ENCODE measurements at regions not wholly inside any gene's neighbourhood (a gene's known extent, or its start where the extent isn't known, plus 50 kb on each side); places are given as distances from the start of the nearest gene placed in this dataset.
"Not testable (repeated sequence)": the region's sequence is repeated elsewhere in the genome, so short reads cannot be mapped to it uniquely, and the experiment has no call there.

- no peak for DNase-seq
Observed at GRCh38 chr11:90590286-90590685, 367.4 kb upstream of the CHORDC1 start.

DNA sequence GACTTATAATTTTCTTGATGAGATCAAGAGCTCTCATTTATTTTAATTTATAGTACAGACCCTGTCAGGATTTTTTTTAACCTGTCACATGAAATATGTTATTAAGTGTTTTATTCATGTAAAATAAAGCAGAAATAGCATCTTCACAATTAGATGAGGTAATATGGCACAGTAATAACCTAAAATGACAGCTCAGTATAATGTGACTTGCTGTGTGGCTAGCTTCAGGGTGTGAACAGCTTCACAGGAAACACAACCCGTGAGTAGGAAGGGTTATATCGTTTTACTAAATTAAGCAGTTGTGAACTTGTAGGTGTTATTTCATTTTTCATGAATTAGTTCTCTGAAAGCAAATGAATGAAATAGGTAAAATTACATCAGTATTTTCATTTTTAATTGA is 366.9 kb upstream of the CHORDC1 start:
- DNase-seq: no peak

DNA sequence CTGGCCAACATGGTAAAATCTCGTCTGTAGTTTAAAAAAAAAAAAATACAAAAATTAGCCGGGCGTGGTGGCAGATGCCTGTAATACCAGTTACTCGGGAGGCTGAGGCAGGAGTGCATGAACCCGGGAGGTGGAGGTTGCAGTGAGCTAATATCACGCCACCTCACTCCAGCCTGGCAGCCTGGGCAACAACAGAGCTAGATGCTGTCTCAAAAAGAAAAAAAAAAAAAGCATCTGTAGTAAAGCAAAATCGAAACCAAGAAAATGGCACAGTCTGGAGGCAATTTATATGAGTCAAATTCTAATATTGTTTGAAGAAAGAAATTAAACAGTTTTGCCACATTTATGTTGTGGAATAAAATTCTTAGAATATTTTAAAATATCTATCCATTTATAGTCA is 365.0 kb upstream of the CHORDC1 start:
- no peak for DNase-seq

- DNase-seq: no peak
Observed at GRCh38 chr11:90585491-90585890, 362.6 kb upstream of the CHORDC1 start.

- not testable (repeated sequence) for DNase-seq
Observed at GRCh38 chr11:90582999-90583398, 360.1 kb upstream of the CHORDC1 start.

DNA sequence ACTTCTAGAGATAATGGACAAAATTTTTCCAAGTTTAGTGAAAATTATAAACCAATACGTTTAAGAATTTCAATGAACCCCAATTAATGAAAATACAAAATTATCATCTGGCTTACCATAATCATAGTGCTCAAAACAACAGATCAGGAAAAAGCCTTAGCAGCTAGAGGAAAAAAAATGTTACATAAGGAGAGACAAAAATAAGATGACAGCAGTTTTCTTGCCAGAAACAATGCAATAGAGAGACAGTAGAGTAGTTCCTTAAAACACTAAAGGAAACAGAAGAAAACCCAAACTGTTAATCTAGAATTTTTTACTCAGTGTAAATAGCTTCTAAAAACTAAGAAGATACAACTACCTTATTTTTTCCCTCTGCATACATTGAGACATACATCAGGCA is 341.7 kb upstream of the CHORDC1 start:
- DNase-seq: no peak

DNA sequence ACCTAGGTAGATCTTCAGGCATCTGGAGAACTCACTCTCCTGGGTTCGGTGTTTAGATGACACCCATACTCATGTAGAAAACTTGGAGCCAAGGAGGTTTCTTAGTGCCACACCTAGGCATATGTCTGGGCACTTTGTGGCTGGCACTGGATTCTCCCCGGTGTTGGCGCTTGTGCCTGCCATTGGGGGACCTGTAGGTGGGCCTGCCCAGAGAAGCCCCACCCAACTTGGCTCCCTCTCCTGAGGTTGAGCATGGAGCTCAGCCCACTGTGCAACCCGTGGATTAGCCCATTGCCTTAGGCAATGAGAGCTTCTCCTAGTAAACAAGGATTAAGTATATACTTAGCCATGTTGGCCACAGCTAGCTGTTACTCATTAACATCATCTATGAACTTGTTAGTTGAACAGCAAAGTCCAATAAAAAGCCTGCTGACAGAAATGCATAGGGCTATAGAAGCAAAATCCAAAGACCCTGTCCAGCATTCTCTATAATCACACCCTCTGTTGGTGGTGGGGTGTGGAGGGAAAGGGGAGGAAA is 335.5 kb upstream of the CHORDC1 start:
- no peak for DNase-seq

- DNase-seq: no peak
Observed at GRCh38 chr11:90556606-90557005, 333.8 kb upstream of the CHORDC1 start.

DNA sequence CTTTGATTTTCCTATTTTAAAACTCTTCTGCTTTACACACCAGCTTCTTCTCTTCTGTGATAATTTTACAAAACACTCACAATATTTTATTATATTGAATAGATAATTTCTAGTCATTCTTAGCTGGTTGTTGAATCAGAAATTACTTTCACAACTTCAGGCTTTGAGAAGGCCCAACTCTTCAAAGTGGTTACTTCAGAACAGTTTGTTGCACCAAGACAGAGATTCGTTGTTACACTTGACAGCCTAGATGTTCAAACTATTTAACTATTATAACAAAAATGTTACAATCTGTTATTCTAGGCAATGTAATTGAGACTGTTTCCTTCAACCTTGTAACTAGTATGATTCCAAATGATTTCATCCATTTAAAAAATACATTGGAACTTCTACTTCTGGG is 333.2 kb upstream of the CHORDC1 start:
- no peak for DNase-seq

- no peak for DNase-seq
Observed at GRCh38 chr11:90555477-90555876, 332.6 kb upstream of the CHORDC1 start.

DNA sequence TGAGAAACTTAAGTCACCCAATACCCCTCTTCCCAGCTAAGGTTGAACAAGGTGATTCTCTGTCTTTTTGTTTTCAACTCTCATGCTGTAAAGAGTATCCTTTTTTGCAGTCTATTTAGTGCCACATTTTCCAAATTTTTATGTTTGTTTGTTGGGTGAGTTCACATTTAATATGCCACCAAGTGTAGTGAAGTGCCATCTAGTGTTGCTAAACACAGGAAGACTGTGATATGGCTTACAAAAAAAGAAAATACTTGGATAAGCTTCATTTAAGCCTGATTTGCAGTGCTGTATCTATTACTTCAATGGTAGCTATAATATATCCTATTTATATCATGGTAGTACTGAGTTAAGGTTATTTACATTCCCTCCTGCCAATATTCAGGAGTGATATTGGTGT is 319.2 kb upstream of the CHORDC1 start:
- DNase-seq: no peak

GRCh38 chr11:90536301-90536700 is 313.5 kb upstream of the CHORDC1 start:
- no peak for DNase-seq

DNA sequence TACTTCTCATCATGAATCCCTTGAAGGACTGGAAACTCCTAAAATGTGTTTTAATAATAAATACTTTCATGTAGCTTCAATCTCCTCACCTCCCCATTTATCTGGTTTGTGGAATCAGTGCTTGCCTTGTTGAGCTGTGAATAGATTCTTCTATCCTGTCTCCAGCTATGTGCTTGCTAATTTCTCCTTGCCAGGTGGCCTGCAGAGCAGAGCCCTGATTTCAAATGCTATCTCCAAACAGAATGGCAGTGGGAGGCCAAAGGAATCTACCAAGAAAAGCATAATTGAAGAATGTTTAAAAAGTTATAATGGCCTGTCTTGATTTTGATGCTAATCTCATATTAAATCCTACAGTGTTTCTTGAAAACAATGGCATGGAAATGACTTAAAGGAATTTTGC is 309.3 kb upstream of the CHORDC1 start:
- no peak for DNase-seq

- DNase-seq: no peak
Observed at GRCh38 chr11:90531001-90531400, 308.2 kb upstream of the CHORDC1 start.

GRCh38 chr11:90525962-90526361 is 303.1 kb upstream of the CHORDC1 start:
- no peak for DNase-seq

DNA sequence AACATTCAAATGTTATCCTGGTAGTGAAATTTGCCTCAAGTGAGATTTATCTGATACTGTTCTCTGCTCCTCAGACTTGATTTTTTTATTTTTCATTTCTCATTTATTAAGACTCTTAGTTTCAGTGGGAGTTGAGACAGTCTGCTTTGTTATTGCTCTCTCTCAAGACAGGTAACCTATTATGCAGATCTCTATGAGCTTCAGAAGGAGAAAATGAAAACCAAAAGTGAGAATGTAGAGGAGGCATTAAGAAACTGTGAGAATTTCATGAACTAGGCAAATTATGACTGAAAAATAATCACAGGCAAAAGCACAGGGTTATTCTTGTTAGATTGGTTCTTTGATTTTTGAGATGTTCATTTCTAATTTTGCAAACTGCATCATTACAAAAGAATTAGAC is 290.0 kb upstream of the CHORDC1 start:
- no peak for DNase-seq

- DNase-seq: no peak
Observed at GRCh38 chr11:90510839-90511238, 288.0 kb upstream of the CHORDC1 start.

DNA sequence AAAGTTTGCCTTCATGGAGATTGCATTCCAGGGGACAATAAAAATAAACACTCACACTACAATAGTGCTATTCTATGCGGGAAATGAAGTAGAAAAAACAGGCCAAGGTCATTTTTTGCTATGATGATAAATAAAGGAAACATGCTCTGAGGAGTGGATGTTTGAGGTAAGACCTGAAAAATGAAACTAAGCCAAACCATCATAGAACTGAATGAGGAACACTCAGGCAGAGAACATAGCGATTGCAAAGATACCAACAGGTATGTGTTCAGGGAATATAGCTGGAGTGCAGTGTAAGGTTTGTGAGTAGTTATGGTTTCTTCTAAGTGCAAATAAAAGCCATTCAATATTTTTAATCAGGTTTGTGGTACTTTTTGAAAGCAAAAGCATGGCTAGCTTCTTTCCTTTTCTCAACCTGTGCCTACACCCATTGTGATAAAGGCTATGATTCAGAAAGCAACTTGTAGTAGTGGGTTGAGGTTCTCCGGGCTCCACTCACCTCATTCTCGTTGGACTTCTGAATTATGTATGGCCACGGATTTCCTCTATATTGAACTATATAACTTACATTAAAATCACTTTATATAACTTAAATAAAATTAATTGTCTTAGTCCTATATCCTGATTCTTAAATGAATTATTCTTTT is 278.2 kb upstream of the CHORDC1 start:
- DNase-seq: no peak

- DNase-seq: no peak
Observed at GRCh38 chr11:90496722-90497121, 273.9 kb upstream of the CHORDC1 start.

DNA sequence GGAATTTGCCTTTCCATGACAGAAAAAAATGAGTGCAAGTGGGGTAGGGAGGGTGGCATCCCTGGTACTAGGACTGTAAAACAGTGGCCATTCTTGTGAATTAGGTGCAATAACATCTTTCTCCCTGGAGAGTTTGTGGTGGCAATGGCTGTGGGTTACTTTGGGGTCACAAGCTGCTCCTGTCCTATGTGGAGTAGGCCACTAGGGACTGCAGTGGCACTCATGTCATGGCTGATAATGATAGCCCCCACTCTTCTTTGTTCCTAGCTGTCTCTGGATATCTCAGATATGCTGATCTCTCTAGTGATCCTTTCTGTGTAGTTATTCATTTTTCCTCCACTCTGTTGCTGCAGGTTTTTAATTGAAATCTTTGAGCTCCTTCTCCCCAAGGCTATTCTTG is 270.5 kb upstream of the CHORDC1 start:
- DNase-seq: no peak

DNA sequence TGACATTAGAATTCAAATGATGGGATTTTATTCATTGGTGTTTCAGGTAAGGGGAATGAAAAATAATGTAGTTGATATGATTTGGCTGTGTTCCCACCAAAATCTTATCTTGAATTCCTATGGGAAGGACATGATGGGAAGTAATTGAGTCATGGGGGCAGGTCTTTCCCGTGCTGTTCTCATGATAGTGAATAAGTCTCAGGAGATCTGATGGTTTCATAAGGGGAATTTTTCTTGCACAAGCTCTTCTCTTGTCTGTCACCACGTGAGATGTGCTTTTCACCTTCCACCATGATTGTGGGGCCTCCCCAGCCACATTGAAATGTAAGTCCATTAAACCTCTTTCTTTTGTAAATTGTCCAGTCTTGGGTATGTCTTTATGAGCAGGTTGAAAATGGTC is 268.6 kb upstream of the CHORDC1 start:
- DNase-seq: no peak

GRCh38 chr11:90476442-90477007 is 253.7 kb upstream of the CHORDC1 start:
- no peak for DNase-seq

DNA sequence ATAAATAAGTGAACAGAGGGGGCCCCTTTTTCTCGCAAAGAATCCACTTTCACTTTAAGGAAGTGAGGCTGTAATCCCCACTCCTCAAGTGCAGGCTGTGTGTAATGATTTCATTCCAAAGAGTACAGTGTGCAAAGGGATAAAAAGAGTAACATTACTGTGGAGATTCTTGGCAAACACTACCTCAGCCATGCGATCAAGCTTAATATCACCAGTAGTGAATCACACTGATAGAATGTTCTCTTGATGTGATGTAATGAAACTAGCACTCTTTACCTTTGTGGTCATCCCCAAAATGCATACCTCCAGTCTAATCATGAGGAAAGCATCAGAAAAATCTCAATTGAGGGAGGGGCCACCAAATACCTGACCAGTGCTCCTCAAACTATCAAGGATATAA is 246.1 kb upstream of the CHORDC1 start:
- DNase-seq: no peak

DNA sequence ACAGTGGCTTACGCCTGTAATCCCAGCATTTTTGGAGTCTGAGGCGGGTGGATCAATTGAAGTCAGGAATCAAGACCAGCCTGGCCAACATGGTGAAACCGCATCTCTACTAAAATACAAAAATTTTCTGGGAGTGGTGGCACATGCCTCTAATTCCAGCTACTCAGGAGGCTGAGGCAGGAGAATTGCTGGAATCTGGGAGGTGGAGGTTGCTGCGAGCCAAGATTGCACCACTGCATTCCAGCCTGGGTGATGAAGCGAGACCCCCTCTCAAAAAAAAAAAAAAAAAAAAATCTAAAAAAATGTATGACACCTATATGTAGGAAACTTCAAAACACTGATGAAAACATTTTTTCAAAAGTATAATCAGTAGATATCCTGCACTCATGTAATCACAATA is 242.7 kb upstream of the CHORDC1 start:
- DNase-seq: no peak

DNA sequence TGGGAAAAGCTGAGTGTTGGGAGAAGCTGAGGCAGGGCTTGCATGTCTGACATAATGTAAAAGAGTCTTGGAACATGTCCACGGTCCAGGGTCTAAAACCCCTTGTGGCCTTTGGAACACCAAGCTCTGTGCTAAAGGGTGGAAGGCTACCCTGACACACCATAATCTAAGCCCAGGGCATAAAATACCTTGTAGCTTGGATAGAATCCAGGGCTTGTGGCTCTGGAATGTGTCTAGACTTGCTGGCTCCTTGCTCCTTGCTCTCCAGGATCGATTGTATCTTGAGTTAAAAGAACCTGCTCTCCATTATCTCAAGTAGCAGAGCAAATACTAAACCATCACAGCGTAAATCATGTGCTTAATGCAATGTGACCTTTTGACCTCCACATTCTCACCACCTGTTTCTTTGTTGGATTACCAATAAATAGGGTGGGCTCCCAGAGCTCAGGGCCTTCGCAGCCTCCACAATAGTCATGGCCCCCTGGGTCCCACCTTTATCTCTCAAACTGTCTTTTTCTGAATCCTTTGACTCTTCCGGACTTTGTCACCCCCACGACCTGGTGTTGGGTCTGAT is 232.6 kb upstream of the CHORDC1 start:
- not testable (repeated sequence) for DNase-seq

Measured in NCI-H1417 treated with DMSO at 0.1 percent for 48 hours (cell line).